Choroid plexus epithelial cell (primary cell): ENCODE measurements at regions not wholly inside any gene's neighbourhood (a gene's known extent, or its start where the extent isn't known, plus 50 kb on each side); places are given as distances from the start of the nearest gene placed in this dataset.
"Not testable (repeated sequence)": the region's sequence is repeated elsewhere in the genome, so short reads cannot be mapped to it uniquely, and the experiment has no call there.

Source experiments
- DNase-seq: peaks from one replicate; pipeline ENCODE4 v3.0.0-alpha.2; 2010; ENCODE audit warnings: low read depth
- H3K4me3 ChIP-seq: 2 replicates; pipeline ENCODE4 v1.5.1; 2011; ENCODE audit warnings: low read depth, mild to moderate bottlenecking, control low read depth, low read length, moderate library complexity
- CTCF ChIP-seq: conservative IDR thresholded peaks from 2 replicates; pipeline ENCODE4 v1.5.1; 2011; ENCODE audit warnings: low read depth, mild to moderate bottlenecking, control low read depth, inconsistent platforms, low read length, moderate library complexity

GRCh38 chr9:117932585-117932984 lies 228.4 kb downstream of the TLR4 start:
- no peak for DNase-seq
- no peak overlapping the region for H3K4me3 ChIP-seq
- no peak for TF ChIP-seq CTCF

- TF ChIP-seq CTCF = no peak
- DNase-seq = no peak
- H3K4me3 ChIP-seq = no peak overlapping the region
These were observed 232.3 kb downstream of the TLR4 start for GRCh38 chr9:117936185-117937130.

GRCh38 chr9:117938086-117938485 lies 233.9 kb downstream of the TLR4 start:
- DNase-seq = no peak
- H3K4me3 ChIP-seq = no peak overlapping the region
- no peak for TF ChIP-seq CTCF

GRCh38 chr9:117938896-117939295 lies 234.7 kb downstream of the TLR4 start:
- no peak for TF ChIP-seq CTCF
- H3K4me3 ChIP-seq = no peak overlapping the region
- DNase-seq = no peak

GRCh38 chr9:117944750-117945149 lies 240.5 kb downstream of the TLR4 start:
- not testable (repeated sequence) for H3K4me3 ChIP-seq, DNase-seq

- no peak for TF ChIP-seq CTCF
- H3K4me3 ChIP-seq = no peak overlapping the region
These were observed 241.1 kb downstream of the TLR4 start for GRCh38 chr9:117945286-117945685.

GRCh38 chr9:117951127-117951526 lies 246.9 kb downstream of the TLR4 start:
- no peak for TF ChIP-seq CTCF
- no peak overlapping the region for H3K4me3 ChIP-seq
- DNase-seq = no peak

More at GRCh38 chr9:117945286-117945685, 241.1 kb downstream of the TLR4 start:
- DNase-seq = no peak
